Neural cell (in vitro differentiated cells): ENCODE measurements at regions not wholly inside any gene's neighbourhood (a gene's known extent, or its start where the extent isn't known, plus 50 kb on each side); places are given as distances from the start of the nearest gene placed in this dataset.
A peak's percentile ranks its signal among the peaks of the same experiment; 100 is the strongest.

ENCODE experiments used
- H2AFZ ChIP-seq: fragments of 200-600, 300-800 bp; sonication (generic), shearing (Covaris generic); 2 replicates; pipeline ENCODE4 v1.6.0; 2014; ENCODE audit warnings: low read depth, mild to moderate bottlenecking, antibody characterized with exemption, low read length, moderate library complexity
- H3F3A ChIP-seq: fragments of 200-600 bp; shearing (Covaris generic); 2 replicates; pipeline ENCODE4 v1.6.1; 2016; ENCODE audit warnings: mild to moderate bottlenecking, moderate library complexity, mixed read lengths, antibody characterized with exemption, low read length; ENCODE audit not compliant: insufficient read depth, poor library complexity, severe bottlenecking
- H3K27ac ChIP-seq: fragments of 200-600, 300-800 bp; sonication (generic), shearing (Covaris generic); 2 replicates; pipeline ENCODE4 v1.5.1; 2014; ENCODE audit warnings: mild to moderate bottlenecking, low read length, moderate library complexity
- H3K27me3 ChIP-seq: fragments of 300-800, 200-600 bp; sonication (generic), shearing (Covaris generic); 2 replicates; pipeline ENCODE4 v1.6.0; 2014; ENCODE audit warnings: mild to moderate bottlenecking, low read depth, low read length, moderate library complexity; ENCODE audit not compliant: insufficient read depth
- H3K36me3 ChIP-seq: fragments of 300-800, 200-600 bp; sonication (generic), shearing (Covaris generic); 2 replicates; pipeline ENCODE4 v1.5.1; 2014; ENCODE audit warnings: mild to moderate bottlenecking, antibody characterized with exemption, low read length, moderate library complexity; ENCODE audit not compliant: insufficient read depth
- H3K4me2 ChIP-seq: fragments of 300-800, 200-600 bp; sonication (generic), shearing (Covaris generic); 2 replicates; pipeline ENCODE4 v1.6.0; 2014; ENCODE audit warnings: mild to moderate bottlenecking, low read length
- H3K4me3 ChIP-seq: fragments of 300-800, 200-600 bp; sonication (generic), shearing (Covaris generic); 2 replicates; pipeline ENCODE4 v1.5.1; 2014; ENCODE audit warnings: mild to moderate bottlenecking, low read length, moderate library complexity
- H3K79me2 ChIP-seq: fragments of 200-600 bp; shearing (Covaris generic); replicated peaks from 2 replicates; pipeline ENCODE4 v1.6.0; 2014; ENCODE audit warnings: mild to moderate bottlenecking, low read length, moderate library complexity; ENCODE audit not compliant: insufficient read depth
- H3K9ac ChIP-seq: fragments of 300-800, 200-600 bp; sonication (generic), shearing (Covaris generic); 2 replicates; pipeline ENCODE4 v1.6.1; 2016; ENCODE audit warnings: mild to moderate bottlenecking, low read length, mixed read lengths
- H3K9me2 ChIP-seq: fragments of 200-600 bp; shearing (Covaris generic); 2 replicates; pipeline ENCODE4 v1.6.1; 2016; ENCODE audit warnings: mild to moderate bottlenecking, low read length, mixed read lengths; ENCODE audit not compliant: insufficient read depth
- H3K9me3 ChIP-seq: fragments of 200-600, 300-800 bp; sonication (generic), shearing (Covaris generic); 2 replicates; pipeline ENCODE4 v1.6.1; 2016; ENCODE audit warnings: mild to moderate bottlenecking, mixed run types, low read length, moderate library complexity, mixed read lengths
- H4K20me1 ChIP-seq: fragments of 200-600 bp; shearing (Covaris generic); 2 replicates; pipeline ENCODE4 v1.6.1; 2016; ENCODE audit warnings: mild to moderate bottlenecking, mixed run types; ENCODE audit not compliant: insufficient read depth
- CTCF ChIP-seq: fragments of 450-650 bp; IDR thresholded peaks from 2 replicates; pipeline ENCODE4 v1.5.1; 2014; ENCODE audit warnings: antibody characterized with exemption, mild to moderate bottlenecking, moderate library complexity; ENCODE audit not compliant: poor library complexity, severe bottlenecking
- EP300 ChIP-seq: fragments of 450-650 bp; conservative IDR thresholded peaks from 2 replicates; pipeline ENCODE4 v1.6.1; 2014; ENCODE audit warnings: antibody characterized with exemption, mild to moderate bottlenecking, moderate library complexity; ENCODE audit not compliant: poor library complexity, severe bottlenecking
- EZH2 ChIP-seq: fragments of 200-600, 300-800 bp; shearing (Covaris generic), sonication (generic); IDR thresholded peaks from 2 replicates; pipeline ENCODE4 v1.6.1; 2014; ENCODE audit warnings: antibody characterized with exemption, low read length, borderline replicate concordance, mild to moderate bottlenecking; ENCODE audit not compliant: insufficient read depth, poor library complexity, severe bottlenecking
- MXI1 ChIP-seq: fragments of 450-650 bp; conservative IDR thresholded peaks from 2 replicates; pipeline ENCODE4 v1.6.1; 2014; ENCODE audit warnings: antibody characterized with exemption, mild to moderate bottlenecking; ENCODE audit not compliant: poor library complexity, severe bottlenecking
- POLR2AphosphoS5 ChIP-seq: IDR thresholded peaks from 2 replicates; pipeline ENCODE4 v1.6.1; 2012
- RAD21 ChIP-seq: fragments of 450-650 bp; conservative IDR thresholded peaks from 2 replicates; pipeline ENCODE4 v1.6.1; 2014; ENCODE audit warnings: antibody characterized with exemption, mild to moderate bottlenecking, moderate library complexity
- REST ChIP-seq: IDR thresholded peaks from 2 replicates; pipeline ENCODE4 v1.6.1; 2012; ENCODE audit warnings: borderline replicate concordance
- SMC3 ChIP-seq: fragments of 450-650 bp; conservative IDR thresholded peaks from 2 replicates; pipeline ENCODE4 v1.6.1; 2014; ENCODE audit warnings: antibody characterized with exemption, mild to moderate bottlenecking, moderate library complexity; ENCODE audit not compliant: poor library complexity
- TAF1 ChIP-seq: IDR thresholded peaks from 2 replicates; pipeline ENCODE4 v1.6.1; 2012; ENCODE audit warnings: low read depth

DNA sequence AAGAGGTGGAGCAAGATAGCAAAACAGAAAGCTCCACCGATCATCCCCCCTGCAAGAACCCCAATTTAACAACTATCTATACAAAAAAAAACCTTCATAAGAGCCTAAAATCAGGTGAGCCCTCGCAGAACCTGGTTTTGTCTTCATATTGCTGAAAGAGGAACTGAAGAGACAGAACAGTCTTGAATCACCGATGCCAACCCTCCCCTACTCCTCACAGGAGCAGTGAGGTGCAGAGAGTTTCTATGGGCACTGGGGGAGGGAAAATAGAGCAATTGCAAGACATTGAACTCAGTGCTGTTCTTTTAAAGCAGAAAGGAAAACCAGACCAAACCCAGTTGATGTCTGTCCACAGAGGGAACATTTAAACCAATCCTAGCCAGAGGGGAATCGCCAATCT lies 1370.3 kb downstream of the FAM133A start:
- TF ChIP-seq POLR2AphosphoS5 (no peak), SMC3 (no peak)
- Histone ChIP-seq H3K9me2 (no peaks in the 10 kb centered on the region), H3K27me3 (no peaks in the 10 kb centered on the region), H3K9ac (no peak overlapping the region), H3K27ac (no peak overlapping the region), H3K9me3 (no peaks in the 10 kb centered on the region), H3K4me2 (no peak overlapping the region), H4K20me1 (no peaks in the 10 kb centered on the region), H3K36me3 (no peaks in the 10 kb centered on the region), H2AFZ (no peak overlapping the region), H3F3A (no peaks in the 10 kb centered on the region), H3K4me3 (no peak overlapping the region), H3K79me2 (no peaks in the 10 kb centered on the region)

GRCh38 chrX:95055991-95056390 lies 1382.0 kb downstream of the FAM133A start:
- Histone ChIP-seq H2AFZ (no peak overlapping the region), H3K27me3 (no peaks in the 10 kb centered on the region), H3F3A (no peaks in the 10 kb centered on the region), H3K4me3 (no peak overlapping the region), H3K9me2 (no peaks in the 10 kb centered on the region), H3K27ac (no peak overlapping the region), H3K9me3 (no peaks in the 10 kb centered on the region), H4K20me1 (no peaks in the 10 kb centered on the region), H3K9ac (no peak overlapping the region), H3K36me3 (no peaks in the 10 kb centered on the region), H3K4me2 (no peak overlapping the region), H3K79me2 (no peaks in the 10 kb centered on the region)
- TF ChIP-seq POLR2AphosphoS5 (no peak), EZH2 (no peak), TAF1 (no peak), RAD21 (no peak), CTCF (no peak), REST (no peak), EP300 (no peak), SMC3 (no peak), MXI1 (no peak)

DNA sequence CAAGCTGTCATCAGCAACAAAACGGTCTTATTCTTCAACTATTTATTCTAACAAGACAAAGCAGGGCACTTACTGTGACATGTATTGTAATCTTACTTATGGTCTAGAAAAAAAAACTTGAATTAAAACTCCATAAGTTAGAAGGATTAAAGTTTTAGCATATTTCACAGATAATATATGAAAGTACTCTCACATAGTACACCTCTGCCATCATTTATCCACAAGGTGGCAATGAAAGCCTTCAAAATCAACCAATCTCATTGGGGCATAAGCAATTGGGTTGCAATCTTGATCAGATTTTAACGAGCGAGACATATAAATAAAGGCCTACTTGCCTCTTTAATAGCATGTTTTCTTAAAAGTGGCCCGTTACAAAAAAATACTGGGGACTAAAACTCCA lies 1382.9 kb downstream of the FAM133A start:
- Histone ChIP-seq H3K27ac (no peak overlapping the region), H4K20me1 (no peaks in the 10 kb centered on the region), H3K9ac (no peak overlapping the region), H2AFZ (no peak overlapping the region), H3K36me3 (no peaks in the 10 kb centered on the region), H3K9me2 (no peaks in the 10 kb centered on the region), H3K27me3 (no peaks in the 10 kb centered on the region), H3K79me2 (no peaks in the 10 kb centered on the region), H3K9me3 (no peaks in the 10 kb centered on the region), H3F3A (no peaks in the 10 kb centered on the region), H3K4me3 (no peak overlapping the region), H3K4me2 (no peak overlapping the region)
- peak; percentile 63 for TF ChIP-seq RAD21
- TF ChIP-seq SMC3 = peak; percentile 47
- no peak for TF ChIP-seq EZH2
- peak; percentile 58 for TF ChIP-seq CTCF
- TF ChIP-seq MXI1 = no peak
- no peak for TF ChIP-seq TAF1
- TF ChIP-seq REST = no peak
- TF ChIP-seq POLR2AphosphoS5 = no peak
- no peak for TF ChIP-seq EP300
